Kidney (tissue), 13 donors: ENCODE measurements at regions not wholly inside any gene's neighbourhood (a gene's known extent, or its start where the extent isn't known, plus 50 kb on each side); places are given as distances from the start of the nearest gene placed in this dataset.
A peak's percentile ranks its signal among the peaks of the same experiment; 100 is the strongest.

Experiments
- DNase-seq, 5 donors: peaks; one replicate each; pipeline ENCODE4 v3.0.0-alpha.2; 2013 to 2020
- FAIRE-seq: peaks from 2 replicates; lab custom pipeline; 2012; peaks lifted over from hg19 to GRCh38; lab: Jason Lieb, UNC
- H3K27ac ChIP-seq, 2 donors: one replicate each; pipeline ENCODE4 v1.7.0; 2013; ENCODE audit warnings: low read depth in 2 of 2, low read length in 2 of 2, inconsistent platforms in 1 of 2
- H3K27me3 ChIP-seq: one replicate; pipeline ENCODE4 v1.7.1; 2013; ENCODE audit warnings: low read length, inconsistent platforms; ENCODE audit not compliant: control insufficient read depth, insufficient read depth
- H3K36me3 ChIP-seq, 3 donors: one replicate each; pipeline versions ENCODE4 v1.7.0 to v1.7.1; 2013; ENCODE audit warnings: low read length in 3 of 3, control low read depth in 1 of 3, inconsistent platforms in 1 of 3; ENCODE audit not compliant: insufficient read depth in 3 of 3, control insufficient read depth in 2 of 3
- H3K4me1 ChIP-seq, 3 donors: one replicate each; pipeline versions ENCODE4 v1.7.0 to v1.7.1; 2013; ENCODE audit warnings: low read length in 3 of 3, inconsistent platforms in 1 of 3, low read depth in 1 of 3; ENCODE audit not compliant: control insufficient read depth in 2 of 3, insufficient read depth in 2 of 3
- H3K4me3 ChIP-seq, 3 donors: one replicate each; pipeline versions ENCODE4 v1.7.0 to v1.8.1; 2013; ENCODE audit warnings: low read length in 3 of 3, control low read depth in 1 of 3, inconsistent platforms in 1 of 3
- H3K9ac ChIP-seq, 3 donors: one replicate each; pipeline versions ENCODE4 v1.7.0 to v1.7.1; 2013; ENCODE audit warnings: low read length in 3 of 3, control low read depth in 1 of 3, inconsistent platforms in 1 of 3
- H3K9me3 ChIP-seq, 3 donors: one replicate each; pipeline versions ENCODE4 v1.7.0 to v1.7.1; 2013; ENCODE audit warnings: low read length in 3 of 3, control low read depth in 1 of 3, inconsistent platforms in 1 of 3; ENCODE audit not compliant: control insufficient read depth in 2 of 3, insufficient read depth in 1 of 3
- CTCF ChIP-seq: IDR thresholded peaks from 3 replicates; pipeline ENCODE4 v1.5.1; 2012; ENCODE audit warnings: mild to moderate bottlenecking, moderate library complexity, borderline replicate concordance; ENCODE audit not compliant: insufficient read depth; ENCODE audit errors: extremely low read depth
- intact Hi-C: fragments of 100-400 bp; cut with DNase I; formaldehyde crosslinking; loops from one replicate; pipeline ENCODE4 v1.11.1; 2022
- donor health status: control.
- donor health status: control.
- donor health status: control.
- donor health status: control.
- donor health status: control.
- donor health status: DM: yes; HTN: yes; CAD: no.
- donor health status: Normal renal cell carcinoma (clear cell type).

GRCh38 chr10:33937036-33937730 lies 602.7 kb upstream of the NRP1 start:
- H3K27ac ChIP-seq, result no peak overlapping the region
- TF ChIP-seq CTCF, result no peak
- no peaks in the 10 kb centered on the region for H3K36me3 ChIP-seq
- H3K9ac ChIP-seq, result no peak overlapping the region
- FAIRE-seq (no peak), DNase-seq (peak in 4 of 5 donors; percentile 68 to 94 (median 84))
- H3K27me3 ChIP-seq, result no peaks in the 10 kb centered on the region
- H3K9me3 ChIP-seq, result no peaks in the 10 kb centered on the region
- H3K4me3 ChIP-seq, result no peak overlapping the region
- H3K4me1 ChIP-seq, result peaks cover 0 to 7% (median 0%) of the 10 kb centered on the region in 3 donors
- intact Hi-C loops, result no loop called here

- peak in 1 of 5 donors; percentile 45 for DNase-seq
- Histone ChIP-seq H3K9me3 (no peaks in the 10 kb centered on the region), H3K4me1 (peaks cover 0 to 7% (median 0%) of the 10 kb centered on the region in 3 donors), H3K4me3 (no peak overlapping the region), H3K36me3 (no peaks in the 10 kb centered on the region), H3K27me3 (no peaks in the 10 kb centered on the region), H3K9ac (no peak overlapping the region), H3K27ac (no peak overlapping the region)
- intact Hi-C loops, result no loop called here
- no peak for TF ChIP-seq CTCF
- FAIRE-seq, result no peak
These were observed 600.9 kb upstream of the NRP1 start for GRCh38 chr10:33935350-33935749.

DNA sequence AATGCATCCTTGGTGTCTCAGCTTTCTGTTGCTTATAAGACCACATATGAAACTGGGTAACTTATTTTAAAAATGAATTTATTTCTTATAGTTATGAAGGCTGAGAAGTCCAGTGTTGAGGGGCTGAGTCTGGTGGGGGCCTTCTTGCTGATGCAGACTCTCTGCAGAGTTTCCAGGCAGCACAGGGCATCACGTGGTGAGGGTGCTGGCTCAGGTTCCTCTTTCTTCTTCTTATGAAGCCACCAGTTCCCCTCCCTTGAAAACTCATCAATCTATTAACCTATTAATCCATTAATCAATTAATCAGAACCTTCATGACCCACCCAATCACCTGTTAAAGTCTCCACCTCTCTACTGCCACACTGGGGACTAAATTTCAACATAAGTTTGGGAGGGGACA lies 595.6 kb upstream of the NRP1 start:
- H3K36me3 ChIP-seq, result no peaks in the 10 kb centered on the region
- no peaks in the 10 kb centered on the region for H3K27me3 ChIP-seq
- no peak for TF ChIP-seq CTCF
- no peak overlapping the region for H3K27ac ChIP-seq
- no peaks in the 10 kb centered on the region for H3K9me3 ChIP-seq
- FAIRE-seq (no peak), DNase-seq (no peak)
- intact Hi-C loops, result no loop called here
- no peak overlapping the region for H3K4me3 ChIP-seq
- H3K4me1 ChIP-seq, result no peaks in the 10 kb centered on the region
- no peak overlapping the region for H3K9ac ChIP-seq
